ENCODE measurements at regions not wholly inside any gene's neighbourhood (a gene's known extent, or its start where the extent isn't known, plus 50 kb on each side); places are given as distances from the start of the nearest gene placed in this dataset.

DNA sequence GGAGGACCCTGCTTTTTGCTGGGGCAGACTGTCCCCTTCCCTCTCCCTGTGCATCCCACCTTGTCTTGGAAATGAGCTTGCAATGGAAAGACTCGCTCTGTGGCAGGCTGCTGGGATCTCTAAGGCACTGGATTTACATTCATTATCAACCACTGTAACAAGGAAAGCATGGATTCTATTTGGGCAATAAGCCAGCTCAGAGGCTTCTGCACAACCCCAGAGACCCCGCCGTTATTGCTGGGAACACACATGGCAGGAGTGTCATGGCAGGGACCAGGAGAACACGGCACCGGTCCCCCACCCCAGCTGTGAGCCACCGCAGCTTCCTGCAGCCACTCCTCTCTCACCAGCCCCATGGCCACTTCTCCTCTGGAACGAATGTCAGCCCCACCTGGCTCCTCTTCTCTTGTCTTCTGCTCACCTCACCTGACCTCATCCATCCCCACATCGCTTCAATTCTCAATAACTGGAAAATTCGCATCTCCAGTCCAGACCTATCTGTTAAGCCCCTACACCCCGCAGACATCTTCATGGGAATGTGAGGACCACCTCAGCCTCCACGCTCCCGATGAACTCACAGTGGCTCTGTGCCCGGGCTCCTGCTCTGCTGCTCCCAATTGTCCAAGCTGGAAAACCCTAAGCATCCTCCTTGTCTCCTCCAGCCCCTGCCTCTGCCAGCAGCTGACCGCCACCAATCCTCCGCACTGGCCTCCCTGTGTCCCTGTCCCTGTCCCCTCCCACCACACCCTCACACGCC is 181.5 kb downstream of the USP12 start:
- no peak for DNase-seq (ENCODE audit: low read depth in 4 of 4, low spot score in 3 of 4)

DNA sequence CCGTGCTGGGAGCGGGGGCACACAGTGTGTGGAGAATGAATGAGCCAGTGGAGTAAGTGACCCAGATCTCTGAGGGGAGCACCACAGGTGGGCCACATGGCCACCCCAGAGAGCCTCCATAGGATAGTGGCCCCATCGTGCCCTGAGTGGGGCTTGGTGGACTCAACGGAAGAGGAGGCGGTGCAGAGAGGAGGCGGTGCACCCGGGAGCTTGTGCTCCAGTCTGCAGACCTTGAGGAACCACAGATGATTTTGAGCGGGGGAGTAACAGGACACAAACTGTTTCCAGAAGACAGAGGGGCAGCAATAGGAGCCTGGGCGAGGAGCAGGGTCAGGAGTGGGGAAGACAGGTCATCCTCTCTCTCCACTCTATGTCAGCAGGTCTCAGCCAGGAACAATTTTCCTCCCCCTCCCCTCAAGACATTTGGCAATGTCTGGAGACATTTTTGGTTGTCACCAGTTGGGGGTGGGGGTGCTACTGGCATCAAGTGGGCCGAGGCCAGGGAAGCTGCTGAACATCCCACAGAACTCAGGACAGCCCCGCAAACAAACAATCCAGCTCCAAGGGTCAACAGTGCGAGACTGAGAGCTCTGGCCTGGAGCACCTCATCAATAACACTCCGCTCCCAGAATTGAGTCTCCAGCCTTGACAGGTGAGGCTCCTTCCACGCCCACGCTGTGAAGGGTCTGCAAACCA is 182.2 kb downstream of the USP12 start:
- DNase-seq (ENCODE audit: low read depth in 4 of 4, low spot score in 3 of 4): no peak

DNA sequence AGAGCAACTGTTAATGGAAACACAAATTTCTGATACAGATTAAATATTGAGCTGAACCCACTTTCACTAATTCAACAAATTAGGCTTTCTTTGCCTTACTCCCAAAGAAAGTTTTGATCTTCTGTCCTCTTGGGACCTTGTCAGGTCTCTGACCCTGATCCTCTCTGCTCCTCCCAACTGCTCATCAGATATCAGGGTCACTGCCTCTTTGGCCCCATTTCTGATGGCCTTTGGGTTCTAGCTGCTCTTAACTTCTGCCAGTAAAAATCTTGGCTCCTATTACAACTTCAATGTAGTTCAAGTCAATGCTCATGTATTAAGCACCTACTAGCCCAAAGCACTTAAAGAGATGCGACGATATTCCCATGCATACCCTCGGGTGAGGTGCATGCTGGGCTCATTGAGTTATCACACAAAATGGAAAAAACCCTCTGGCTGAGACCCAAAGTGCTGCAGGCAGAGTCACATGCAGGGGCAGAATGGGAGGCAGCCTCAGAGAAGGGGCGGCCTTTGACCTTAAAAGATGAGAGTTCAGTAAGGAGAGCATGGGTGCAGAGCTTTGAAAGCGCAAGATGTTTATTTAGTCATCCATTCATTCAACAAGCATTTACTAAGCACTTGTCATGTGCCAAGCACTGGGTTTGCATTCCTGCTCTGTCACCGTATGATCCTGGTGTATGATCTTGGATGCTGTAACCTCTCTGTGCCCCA is 183.4 kb downstream of the USP12 start:
- DNase-seq (ENCODE audit: low read depth in 4 of 4, low spot score in 3 of 4): no peak

DNA sequence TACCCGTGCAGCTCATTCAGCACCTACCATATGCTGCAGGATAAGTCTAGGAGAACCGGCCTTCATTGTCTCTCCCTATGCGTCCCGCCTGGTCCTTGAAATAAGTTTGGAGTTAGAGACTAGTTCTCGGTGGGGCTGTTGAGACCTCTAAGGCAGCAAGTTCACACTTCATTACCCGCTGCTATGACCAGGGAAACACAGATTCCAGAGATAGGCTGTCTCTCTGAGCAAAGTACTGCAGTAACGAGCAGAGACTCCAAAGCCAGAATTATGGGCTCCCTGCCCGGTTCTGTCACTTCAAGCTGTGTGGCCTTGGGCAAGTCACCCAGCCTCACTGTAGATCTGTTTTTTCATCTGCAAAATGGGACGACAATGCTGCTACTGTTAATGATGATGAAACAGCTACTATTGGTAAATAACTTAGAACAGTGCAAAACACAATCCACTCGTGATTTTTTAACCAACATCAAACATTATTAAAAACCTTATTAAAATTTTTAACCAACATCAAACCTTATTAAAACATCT is 184.1 kb downstream of the USP12 start:
- no peak for DNase-seq (ENCODE audit: low read depth in 4 of 4, low spot score in 3 of 4)

DNA sequence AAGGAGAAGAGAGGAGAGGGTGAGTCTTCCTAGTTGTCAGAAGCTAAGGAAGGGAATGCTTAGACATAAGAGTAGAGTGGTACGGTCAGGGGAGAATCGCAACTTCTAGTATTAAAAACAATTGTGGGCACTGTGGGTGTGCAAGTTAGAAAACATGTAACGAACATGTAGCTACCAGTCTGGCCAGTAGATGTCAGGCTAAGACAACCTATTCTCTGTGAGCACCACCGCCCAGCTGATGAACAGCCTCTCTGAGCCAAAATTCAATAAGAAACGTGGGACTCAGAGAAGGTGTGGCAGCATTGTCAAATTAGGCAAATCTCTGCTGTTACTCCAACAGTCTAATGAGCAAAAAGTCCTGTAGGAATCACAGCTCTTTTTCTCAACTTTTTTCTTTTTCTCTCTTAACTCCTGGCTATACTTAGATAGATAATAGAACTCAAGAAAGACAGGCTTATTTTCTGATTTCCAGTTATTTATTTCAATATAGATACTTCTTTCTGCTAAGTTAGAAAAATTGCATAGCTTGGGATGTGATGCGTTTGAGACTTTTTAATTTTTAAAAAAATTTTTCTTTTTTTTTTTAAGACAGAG is 186.2 kb downstream of the USP12 start:
- DNase-seq (ENCODE audit: low read depth in 4 of 4, low spot score in 3 of 4): no peak

DNA sequence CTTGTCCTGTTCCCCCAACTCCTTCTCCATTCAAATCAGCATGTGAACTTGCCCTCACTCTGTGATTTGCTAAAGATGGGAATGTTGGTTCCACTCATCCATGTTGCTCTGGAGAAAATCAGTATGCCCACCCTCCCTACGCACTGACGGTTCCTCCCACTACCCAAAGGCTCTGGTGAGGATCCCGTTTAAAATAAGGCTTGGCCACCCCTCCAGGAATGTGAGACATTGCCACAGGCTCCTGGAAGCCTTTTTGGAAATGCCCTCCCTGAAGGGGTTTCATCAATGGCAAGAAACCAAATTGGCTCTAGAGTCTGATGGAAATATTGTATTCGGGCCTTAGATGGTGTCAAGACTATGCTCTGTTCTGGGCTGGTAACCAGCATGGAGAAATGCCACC is 187.3 kb downstream of the USP12 start:
- DNase-seq (ENCODE audit: low read depth in 4 of 4, low spot score in 3 of 4): no peak

DNA sequence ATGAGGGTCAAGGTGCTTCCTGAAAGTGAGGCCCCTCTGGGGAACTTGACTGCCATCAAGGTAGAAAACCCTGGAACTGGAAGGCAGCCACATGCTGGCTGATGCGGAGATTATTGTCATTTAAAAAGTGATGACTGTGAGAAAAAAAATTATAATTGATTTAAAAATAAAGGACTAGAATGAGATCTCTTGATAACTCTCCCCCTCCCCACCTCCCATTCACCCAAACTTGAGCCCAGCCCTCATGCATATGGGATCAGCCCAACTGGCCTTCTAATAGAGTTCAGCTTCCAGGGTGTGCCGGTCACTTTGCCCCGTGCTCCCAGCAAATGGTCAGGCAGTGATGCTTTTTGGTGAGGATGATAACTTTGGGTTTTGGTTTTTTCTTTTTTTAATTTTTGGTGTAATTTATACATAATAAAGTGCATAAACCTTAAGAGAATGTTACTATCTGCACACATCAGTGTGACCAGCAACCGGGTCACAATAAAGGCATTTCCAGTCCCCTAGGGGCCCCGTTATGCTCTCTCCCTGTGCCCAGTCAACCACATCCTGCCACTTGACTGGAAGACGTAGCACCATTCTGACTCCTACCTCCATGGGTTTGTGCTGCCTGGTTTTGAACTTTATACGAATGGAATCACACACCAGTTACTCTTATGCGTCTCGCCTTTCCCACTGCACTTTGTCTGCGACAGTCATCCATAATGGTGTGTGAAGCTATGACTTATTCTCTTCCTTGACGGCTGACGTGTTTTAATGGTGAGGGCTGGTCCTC is 187.9 kb downstream of the USP12 start:
- no peak for DNase-seq (ENCODE audit: low read depth in 4 of 4, low spot score in 3 of 4)

DNA sequence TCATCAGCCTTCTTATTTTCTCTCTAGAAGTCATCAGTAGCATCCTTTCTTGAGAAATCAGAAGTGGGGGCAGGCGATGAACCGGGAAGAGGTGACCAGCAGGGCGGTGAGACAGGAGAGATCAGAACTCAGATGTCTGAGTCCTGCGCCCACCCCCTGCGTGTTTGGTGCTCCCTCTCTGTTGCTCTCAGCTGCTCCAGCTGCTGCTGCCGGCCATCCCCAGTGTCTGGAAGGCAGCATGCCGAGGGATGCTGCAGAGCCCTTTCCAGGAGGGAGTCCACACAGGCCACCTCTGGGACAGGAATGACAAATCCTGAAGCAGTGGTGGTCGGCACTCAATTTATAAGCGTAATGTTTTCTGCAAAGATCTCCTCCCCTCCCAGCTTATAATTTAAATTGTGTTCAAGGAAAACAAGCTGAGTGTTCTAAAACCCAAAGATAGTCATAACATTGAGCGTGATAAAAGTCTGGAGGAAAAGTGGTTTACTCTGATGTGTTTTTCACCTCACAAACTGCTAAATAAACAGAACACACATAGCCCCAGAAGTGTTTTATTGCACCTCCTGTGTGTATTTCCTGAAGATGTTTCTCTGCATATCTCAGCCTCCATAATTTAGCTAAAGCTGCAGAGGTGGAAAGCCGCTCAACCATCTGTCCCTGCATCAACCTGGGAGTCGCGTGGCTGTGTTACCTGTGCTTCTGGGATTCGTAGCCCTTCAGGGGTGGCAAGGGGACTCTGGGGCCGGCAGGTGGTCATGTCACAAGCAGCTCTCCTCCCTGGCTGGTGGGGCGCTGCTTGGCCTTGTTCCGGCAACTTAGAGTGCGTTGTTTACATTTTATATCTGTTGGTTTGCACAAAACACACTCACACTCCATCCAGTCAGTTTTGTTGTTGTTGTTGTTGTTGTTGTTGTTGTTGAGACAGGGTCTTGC is 191.2 kb downstream of the USP12 start:
- DNase-seq (ENCODE audit: low read depth in 4 of 4, low spot score in 3 of 4): no peak

DNA sequence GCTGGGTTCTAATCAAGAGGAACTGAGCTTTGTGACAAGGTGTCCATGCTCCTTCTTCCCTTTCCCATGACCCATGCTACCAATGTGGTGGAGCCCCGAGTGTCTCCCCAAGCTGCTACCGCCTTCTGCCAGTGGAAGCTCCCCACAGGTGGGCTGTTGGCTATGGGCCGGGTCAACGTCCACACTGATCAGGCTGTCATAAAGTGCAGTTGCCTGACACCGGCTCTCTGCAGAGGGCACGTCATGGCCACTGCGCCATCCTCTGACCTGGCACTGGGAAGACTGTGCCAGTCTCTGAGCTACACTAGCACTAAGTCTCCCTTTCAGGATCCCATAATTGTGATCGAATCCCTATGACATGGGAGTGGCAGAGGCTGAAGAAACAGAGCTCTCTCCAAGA is 192.3 kb downstream of the USP12 start:
- no peak for DNase-seq (ENCODE audit: low read depth in 4 of 4, low spot score in 3 of 4)

DNA sequence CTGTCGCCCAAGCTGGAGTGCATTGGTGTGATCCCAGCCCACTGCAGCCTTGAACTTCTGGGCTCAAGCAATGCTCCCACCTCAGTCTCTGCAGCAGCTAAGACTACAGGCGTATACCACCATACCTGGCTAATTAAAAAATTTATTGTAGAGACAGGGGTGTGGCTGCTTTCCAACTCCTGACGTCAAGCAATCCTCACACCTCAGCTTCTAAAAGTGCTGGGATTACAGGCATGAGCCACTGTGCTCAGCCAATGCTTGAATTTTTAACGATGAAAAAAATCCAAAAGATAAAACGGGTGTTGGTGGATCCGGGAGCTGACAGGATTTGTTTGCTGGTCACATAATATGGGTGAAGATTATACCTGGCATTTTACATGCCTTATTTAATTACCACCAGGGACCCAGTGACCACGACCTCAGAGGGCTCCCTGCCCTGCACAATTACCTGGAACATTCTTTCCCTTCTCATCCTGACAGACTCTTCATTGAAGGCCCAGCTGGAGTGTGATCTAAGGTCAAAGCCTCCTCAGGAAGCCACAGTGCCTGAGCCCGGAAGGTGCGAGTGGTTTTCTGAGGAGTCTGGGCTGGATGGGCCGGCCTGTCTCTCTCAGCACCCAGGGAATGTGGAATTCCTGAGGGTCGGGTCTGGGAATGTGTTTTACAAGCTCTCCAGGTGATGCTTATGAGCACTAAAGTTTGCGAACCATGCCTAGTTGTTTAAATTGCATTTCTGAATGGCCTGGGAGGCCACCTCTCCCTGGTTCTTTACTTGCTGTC is 193.3 kb downstream of the USP12 start:
- DNase-seq (ENCODE audit: low read depth in 4 of 4, low spot score in 3 of 4): peak in 1 of 4 donors; percentile 37

DNA sequence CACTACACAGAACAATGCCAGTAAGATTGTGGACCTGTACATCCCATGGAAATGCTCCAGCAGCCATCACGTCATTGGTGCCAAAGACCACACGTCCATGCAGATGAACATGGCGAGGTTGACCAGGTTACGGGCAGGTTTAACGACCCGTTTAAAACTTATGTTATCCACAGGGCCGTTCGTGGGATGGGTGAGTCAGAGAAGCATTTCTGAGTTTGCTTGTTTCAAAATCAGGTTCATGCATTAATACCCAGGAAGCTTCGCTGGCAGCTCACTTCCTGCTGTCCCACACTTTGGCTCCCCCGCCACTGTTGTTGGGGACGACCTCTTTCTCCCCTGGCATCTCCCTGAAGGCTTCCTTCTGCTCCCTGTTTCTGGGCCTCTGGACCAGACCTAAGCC is 194.1 kb downstream of the USP12 start:
- no peak for DNase-seq (ENCODE audit: low read depth in 4 of 4, low spot score in 3 of 4)

DNA sequence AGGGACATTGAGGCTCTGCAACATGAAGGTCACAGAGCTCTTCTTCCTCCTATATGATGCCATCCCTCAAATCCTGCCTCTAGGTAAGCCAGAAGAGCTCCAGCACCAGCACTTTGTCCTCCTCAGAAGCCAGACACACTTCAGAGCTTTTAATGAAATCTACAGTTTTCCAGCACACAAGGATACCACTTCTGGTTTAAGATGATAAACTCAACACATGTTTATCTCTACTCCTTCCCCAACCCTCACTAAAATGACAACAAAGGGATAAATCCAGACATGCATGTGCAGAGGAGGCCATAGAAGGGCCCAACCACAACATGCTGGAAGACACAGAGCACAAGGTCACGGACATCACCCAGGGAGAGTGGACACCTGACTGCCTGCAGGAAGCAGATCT is 195.3 kb downstream of the USP12 start:
- no peak for DNase-seq (ENCODE audit: low read depth in 4 of 4, low spot score in 3 of 4)

DNA sequence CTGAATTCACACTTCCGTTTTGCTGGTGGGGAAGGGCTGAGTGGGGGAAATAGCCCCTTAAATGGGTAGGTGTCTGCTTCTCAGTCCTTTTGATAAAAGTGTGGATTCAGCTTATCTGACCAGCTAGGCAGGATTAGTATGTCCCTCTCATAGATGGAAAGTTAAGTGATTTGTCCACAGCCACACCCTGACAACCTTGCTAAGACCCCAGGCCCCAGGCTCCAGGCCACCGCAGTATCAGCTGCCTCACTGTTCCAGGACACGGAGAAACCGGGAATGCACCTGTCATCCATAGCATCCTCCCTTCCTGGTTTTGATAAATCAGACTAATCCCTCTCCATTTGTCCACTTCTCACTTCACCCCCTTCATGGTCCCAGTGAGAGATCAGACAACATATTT is 197.7 kb downstream of the USP12 start:
- DNase-seq (ENCODE audit: low read depth in 4 of 4, low spot score in 3 of 4): no peak

DNA sequence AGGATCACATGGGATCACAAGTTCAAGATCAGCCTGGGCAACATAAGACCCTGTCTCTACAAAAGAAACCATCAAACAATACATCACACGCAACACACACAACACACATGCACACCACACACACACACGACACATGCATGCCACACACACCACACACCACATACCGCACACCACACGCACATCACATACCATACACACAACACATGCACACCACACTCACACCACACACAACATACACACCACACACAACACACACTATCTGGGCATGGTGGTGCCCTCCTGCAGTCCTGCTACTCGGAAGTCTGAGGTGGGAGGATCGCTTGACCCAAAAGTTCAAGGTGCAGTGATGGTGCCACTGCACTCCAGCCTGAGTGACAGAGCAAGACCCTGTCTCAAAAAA is 198.3 kb downstream of the USP12 start:
- DNase-seq (ENCODE audit: low read depth in 4 of 4, low spot score in 3 of 4): no peak

DNA sequence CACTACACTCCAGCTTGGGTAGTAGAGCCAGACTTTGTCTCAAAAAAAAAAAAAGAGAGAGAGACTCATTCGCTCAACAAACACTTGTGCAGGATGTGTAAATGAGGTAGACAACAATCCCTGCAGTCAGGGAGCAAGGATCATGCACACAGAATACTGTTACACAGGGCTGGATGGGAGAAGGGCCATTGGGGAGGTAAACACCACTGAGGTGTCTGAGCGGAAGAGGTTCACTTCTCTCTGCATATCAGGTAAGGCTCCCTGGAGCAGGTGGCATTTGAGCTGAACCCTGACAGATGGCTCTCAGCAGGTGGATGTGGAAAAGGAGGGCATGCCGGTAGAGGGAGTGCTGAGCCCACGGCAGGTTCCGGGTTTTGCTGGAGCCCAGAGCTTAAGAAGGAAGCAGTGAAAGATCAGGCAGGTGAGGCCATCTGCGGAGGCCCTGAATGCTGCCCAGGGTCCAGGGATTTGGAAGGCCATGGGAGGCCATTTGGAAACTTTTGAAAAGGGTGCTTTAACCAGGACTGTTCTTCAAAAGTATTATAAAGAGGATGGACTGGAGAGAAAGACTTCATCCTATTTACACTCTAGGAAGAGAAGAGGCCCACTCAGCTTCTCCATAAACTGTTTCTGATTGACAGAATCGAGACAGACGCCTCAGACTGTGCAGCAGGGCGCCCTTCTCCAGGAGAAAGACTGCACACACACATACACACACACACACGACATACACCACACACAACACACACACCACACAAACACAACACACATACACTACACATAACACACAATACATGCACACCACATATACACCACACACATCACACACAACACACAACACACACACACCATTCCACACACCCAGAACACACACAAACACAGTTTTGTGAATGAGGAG is 199.4 kb downstream of the USP12 start:
- no peak for DNase-seq (ENCODE audit: low read depth in 4 of 4, low spot score in 3 of 4)

DNA sequence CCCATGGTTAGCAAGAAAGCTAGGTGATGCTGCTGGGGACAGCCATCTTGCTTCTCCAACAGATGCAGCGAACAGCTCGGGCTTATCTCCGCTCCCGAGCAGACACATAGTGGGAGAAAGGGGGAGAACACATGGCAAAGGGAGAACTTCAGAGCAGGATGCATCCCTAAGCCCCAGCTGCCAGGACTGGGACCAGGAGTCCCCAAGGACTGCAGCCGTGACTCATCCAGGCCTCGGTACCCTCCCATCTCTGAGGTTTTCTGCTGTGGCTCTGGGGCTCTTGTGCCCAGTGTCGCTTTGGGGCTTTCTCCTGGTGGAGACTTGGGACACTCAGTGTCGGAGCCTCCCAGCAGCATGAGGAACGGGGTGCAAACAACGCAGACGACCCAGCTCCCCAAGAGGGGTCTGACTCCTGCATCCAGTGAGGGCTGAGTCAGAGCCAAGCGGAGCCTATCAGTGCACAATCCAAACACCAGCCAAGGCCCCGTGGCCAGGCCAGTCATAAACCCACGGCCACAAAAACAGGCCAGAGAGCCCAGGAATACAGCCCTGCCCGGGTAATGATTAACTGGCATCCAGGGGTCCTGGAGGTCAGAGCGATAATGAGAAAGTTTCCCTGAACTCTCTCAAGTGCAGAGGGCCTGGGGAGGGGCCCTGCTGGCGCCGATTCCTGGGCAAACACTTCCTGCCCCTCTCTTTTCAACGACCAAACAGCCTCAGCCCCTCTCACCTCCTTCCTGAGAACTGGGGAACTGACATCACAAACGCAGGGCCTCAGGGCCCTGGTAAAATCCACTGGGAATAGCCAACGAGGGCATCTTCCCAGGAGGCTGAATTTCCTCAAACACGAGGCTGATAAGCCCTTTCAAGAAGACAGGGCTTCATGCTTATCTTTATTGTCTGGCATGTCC is 202.9 kb downstream of the USP12 start:
- DNase-seq (ENCODE audit: low read depth in 4 of 4, low spot score in 3 of 4): no peak
